GM21423 (cell line): ENCODE measurements at regions not wholly inside any gene's neighbourhood (a gene's known extent, or its start where the extent isn't known, plus 50 kb on each side); places are given as distances from the start of the nearest gene placed in this dataset.
A peak's percentile ranks its signal among the peaks of the same experiment; 100 is the strongest.
"Not testable (repeated sequence)": the region's sequence is repeated elsewhere in the genome, so short reads cannot be mapped to it uniquely, and the experiment has no call there.

ENCODE experiments used
- ATAC-seq: cut with Tn5 transposase; IDR thresholded peaks from one replicate; pipeline ENCODE4 v1.9.1; 2021; ENCODE audit warnings: mild to moderate bottlenecking, moderate library complexity; ENCODE audit not compliant: unreplicated experiment

DNA sequence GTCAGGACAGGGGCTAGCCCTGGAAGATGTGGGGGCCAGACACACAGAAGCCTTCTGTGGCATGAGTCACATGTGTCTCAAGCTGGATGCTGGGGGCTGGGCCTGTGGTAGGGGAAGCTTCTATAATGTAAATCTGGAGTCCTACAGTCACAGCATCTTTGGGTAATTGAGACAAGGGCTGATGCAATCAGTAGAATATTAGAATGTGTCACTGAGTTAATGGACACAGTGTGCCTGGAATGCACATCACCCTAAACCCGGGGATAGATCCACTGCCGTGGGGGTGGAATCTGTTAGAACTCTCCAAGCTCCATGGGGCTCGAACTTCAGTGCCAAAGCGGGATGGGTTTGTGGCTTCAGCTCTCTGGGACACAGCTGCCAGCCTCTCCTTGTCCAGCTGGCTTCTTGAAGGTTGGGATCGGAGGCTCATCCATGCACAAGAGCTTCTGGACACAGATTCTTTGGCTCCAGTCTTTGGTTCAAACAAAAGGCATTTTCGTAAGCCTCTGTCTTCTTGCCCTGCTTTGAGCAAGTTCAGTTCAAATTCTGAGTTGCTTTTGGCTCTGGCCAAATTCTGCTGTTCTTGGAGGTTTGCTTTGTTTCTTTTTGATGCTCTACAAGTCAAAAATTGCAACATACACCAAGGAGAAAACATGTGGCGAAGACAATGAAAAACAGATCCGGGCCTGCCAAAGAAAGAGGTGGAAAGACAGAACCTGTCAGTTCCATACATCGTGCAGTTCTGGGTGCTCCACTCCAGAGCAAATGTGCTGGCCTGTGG is 194.8 kb upstream of the ZNF32 start:
- ATAC-seq, result no peak

DNA sequence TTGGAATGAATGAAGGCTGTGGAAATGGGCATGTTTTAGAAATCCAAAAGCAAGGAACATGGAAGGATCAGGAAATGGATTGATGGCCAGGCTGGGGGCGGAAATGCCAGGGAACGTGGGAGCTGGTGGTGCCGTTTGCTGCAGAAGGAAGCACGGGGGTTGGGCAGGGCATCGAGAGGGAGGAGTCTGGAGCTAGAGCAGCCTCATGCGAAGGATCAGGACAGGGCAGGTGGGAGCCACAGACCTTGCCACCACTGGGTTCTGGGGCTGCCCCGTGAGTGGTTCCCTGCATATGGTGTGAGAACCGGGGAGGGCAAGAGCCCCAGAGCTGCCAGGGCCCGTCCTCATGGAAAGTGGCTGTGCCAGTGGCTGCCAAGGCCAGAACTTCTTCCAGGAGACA is 193.8 kb upstream of the ZNF32 start:
- ATAC-seq, result no peak

DNA sequence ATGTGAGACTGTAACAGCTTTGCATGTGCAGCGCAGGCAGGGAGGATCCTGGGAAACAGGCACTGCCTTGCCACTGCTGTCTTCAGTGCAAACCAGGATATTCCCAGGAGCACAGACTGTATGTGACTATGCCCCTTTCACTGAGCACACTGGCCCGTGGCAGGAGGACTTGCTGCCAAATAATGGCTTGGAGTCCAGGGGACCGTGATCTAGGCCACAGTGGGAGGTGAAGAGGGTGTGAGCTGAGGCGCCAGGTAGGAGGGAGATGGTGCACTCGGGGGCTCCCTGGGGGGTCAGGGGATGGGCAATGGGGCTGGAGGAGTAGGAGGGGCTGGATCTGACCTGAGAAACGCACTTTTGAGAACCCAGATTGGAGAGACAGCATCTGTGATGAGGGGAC is 193.4 kb upstream of the ZNF32 start:
- ATAC-seq, result no peak

DNA sequence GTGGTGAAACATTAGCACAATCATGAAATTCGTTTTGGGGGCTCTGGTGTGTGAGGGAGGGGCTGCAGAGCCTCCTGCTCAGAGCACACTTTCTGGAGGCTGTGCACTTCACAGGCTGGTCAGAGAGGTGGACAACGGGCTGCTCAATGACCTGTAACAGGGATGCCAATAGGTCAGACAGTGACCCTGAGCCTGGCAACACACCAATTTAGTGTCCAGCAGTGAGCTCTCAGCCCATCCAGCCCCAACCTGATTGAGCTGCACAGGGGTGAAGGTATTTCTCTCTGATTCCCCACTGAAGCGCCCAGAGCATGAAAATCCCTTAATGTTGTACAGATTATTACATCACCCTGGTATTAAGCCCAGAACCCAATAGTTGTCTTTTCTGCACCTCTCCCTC is 191.3 kb upstream of the ZNF32 start:
- ATAC-seq, result no peak

DNA sequence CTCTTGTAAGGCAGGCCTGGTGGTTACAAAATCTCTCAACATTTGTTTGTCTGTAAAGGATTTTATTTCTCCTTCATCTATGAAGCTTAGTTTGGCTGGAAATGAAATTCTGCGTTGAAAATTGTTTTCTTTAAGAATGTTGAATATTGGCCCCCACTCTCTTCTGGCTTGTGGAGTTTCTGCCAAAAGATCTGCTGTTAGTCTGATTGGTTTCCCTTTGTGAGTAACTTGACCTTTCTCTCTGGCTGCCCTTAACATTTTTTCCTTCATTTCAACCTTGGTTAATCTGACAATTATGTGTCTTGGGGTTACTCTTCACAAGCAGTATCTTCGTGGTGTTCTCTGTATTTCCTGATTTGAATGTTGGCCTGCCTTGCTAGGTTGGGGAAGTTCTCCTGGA is 186.1 kb upstream of the ZNF32 start:
- ATAC-seq, result not testable (repeated sequence)

DNA sequence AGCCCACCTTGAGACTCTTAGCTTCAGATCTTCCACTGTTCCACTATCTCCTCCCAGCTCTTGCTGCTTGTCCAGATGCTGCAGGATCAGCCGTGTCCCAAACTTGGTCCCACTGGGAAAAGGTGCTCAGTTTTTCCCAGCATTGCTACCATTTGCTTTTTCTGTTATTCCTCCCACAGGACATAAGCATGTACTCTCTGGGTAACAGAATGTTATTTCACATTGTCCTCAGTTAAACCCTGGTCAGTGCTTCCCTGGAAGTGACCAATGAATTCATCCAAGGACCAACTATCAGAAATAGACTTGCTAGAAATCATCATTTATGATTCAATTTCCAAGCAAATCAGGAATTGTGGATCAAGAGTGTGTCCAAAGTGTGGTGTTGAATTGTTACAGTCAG is 179.2 kb upstream of the ZNF32 start:
- ATAC-seq, result no peak

DNA sequence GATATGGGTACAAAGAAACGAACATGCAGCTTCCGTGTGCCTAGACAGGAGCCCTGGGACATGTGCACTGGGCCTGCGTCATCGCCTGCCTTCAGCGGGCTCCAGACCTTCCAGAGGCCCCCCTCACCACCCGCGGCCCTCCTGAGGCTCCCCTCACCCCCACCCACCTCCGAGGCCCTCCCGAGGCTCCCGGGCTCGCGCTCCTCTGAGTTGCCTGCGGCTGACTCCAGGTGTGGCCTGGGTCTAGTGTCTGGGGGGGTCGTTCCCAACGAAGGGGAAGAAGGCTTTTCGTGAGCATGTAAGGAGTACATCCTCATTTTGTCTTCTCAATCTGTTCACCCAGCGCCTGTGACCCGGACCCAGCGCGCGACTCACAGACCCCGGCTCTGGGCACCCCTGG is 177.3 kb upstream of the ZNF32 start:
- no peak for ATAC-seq

DNA sequence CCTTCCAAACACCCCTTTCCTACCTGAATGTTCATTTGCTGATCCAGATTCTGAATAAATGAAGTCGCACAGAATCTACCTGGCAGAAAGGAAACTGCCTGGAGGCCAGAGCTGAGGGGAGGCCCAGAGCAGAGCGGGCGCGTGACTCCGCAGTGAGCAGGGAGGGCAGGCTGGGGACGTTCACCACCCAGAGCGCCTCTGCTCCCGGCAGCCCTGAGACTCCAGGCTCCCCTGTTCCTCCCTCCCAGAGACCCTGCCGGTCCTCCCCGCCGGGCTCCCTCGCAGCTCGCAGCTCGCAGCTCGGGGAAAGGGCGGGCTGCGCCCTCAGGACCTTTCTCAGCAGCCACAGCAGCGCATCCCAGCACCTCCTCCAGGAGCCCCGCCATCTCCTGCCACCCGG is 176.7 kb upstream of the ZNF32 start:
- ATAC-seq, result no peak

DNA sequence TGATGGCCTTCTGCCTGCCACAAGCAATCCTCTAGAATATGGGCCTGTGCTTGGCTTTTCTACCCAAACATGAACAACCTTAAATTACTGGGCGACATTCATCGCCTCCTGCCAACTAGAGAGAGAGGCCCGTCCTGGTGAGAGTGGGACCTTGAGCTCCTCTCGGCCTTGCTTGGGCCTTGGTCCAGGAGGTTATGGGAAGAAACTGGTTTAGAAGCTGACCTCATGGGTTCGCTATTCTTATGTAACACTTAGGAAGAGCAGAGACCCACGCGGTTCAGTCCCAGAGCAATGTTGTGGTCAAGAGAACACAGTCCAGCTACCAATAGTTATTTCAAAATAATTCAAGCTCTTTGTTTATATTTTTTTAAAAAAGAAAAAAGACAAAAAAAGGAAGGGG is 176.3 kb upstream of the ZNF32 start:
- ATAC-seq, result no peak

DNA sequence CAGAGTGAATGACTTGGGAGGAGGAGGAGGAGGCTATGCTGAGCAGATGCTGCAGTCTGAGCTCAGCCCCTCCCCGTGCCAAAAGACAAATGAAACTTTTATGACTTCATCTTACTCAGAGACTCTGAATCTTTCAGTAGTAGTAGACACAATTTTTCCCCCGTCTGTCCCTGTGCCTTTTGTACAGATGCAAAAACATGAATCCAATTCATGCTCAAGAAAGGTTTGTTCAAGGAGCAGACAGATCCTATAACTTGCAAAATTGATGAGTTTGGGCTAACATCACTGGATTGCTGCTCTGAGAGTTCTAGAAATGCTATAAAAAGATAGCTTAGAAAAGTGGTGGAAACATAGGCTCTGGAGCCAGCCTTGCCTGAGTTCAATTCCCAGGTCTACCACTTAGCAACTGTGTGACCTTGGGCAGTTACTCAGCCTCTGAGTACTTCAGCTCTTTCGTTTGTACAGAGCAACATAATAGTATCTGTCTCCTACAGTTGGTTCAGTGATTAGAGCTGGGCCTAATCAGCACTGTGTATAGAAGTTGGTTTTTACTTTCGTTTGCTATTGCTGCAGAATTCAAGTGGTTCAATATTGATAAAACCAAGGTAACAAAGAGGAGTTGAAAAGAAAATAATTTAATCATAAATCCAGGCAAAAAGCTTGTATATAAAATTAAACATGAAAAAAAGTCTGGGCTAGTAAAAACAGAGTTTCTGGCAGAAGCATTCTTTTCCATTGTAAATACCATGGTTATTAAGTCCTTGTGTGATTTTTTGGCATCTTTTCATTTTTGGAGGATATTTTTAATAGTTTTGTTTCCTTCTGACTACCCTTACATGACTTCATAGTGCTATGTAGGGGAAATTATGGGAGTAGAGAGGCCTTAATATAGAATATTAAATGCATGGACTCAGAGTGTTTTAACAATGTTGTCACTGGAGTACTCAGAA is 174.2 kb upstream of the ZNF32 start:
- ATAC-seq, result no peak

DNA sequence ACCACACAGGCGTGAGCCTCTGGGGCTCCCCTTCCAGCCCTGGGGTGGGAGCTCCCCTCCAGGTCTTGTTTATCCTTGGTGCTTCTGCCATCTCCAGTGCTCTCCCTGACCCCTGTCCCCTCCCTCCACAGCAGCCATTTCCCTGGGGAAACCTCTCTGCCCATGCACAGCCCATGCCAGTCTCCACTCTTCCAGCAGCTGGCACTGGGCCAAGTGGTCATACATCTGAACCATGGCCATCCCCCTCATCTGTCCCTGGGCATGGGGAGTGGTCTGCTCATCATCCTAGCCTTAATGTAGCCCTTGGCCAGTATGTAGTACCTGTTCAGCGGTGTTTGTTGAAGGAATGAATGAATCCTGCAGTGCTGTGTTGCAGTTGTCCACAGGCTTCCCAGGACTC is 172.4 kb upstream of the ZNF32 start:
- ATAC-seq, result no peak

DNA sequence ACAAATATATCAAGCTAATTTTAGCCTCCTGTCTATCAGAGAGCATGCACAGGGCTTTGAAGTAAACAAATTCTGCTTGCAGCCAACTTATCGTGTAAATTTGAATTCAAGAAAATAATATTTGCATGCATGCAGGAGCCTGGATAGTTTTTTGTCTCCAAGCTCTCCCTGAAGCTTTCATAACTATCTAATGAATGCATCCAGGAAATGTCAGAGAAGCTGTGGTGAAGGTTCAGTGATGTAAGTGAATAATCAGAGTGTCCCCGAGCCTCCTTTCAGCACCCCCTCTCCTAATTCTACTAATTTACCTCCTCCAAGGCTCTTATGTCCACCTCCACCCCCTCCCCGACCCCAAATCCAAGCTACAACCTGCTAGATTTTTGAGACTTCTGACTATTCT is 172.0 kb upstream of the ZNF32 start:
- ATAC-seq, result no peak

DNA sequence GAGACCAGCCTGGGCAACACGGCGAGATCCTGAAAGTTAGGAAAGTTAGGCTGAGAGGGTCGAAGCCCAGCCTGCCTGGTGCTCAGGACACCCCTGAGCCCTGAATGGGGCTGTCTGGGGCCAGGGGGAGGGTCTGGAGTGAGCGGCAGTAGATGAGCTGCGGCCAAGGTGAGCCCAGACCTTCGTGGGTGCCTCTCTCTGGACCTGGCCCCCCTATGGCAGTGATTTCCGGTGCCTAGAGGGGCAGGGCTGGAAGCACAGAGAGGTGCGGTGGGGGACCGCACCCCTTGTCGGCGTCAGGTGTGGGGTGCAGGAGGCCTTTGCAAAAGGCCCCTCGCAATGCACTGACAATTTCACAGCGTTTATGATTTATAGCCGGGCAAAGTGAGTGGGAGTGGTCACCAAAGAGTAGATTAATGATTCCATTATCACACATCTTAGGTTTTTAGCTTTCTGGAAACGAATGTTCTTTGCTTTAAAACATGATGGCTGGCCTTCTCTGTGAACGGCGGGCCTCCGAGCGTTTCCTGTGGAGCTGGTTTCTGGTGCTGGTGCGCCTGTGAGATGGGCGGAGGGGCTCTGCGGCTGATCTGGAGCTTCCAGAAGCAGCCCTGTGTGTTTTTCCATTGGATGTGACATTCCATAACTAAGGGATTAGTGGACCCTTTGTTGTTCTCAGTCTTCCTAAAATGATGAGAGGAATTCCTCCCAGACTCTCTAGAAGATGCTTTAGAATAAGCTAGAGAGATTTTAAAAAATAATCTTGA is 171.0 kb upstream of the ZNF32 start:
- no peak for ATAC-seq

DNA sequence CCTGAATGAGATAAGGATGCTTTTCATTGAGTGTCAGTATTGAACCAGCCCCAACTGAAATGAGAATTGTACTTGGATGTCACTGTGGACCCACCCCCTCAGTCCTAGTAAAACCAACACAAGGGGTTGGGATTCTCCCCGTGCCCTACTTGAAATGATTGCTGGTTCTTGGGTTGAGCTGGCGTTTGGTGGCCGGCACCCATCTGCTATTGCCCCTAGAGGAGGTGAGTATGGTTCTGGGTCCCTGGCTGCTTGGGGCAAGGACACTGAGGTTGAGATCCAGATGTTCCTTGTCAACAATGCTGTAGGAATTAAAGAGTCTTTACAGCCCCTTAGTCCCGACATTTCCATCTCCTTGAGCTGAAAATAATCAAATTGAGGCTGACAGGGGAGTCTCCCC is 170.0 kb upstream of the ZNF32 start:
- ATAC-seq, result no peak

DNA sequence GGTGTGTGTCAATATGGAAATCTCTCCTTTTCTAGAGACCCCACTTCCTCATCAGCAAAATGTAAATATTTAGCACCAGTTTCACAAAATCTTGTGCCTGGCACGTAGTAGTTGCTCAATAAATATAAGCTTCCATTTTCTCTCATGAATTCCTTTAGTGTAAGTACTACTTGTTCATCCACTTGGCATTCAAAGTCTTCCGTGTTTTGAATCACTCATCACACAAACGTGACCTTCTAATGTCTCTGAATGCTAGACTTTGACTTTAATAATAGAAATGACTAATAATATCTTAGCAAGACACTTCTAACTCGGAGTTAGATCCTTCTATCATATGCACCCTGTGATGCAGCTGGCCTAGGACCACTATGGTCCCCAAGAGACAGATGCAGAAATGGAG is 168.7 kb upstream of the ZNF32 start:
- ATAC-seq, result no peak

DNA sequence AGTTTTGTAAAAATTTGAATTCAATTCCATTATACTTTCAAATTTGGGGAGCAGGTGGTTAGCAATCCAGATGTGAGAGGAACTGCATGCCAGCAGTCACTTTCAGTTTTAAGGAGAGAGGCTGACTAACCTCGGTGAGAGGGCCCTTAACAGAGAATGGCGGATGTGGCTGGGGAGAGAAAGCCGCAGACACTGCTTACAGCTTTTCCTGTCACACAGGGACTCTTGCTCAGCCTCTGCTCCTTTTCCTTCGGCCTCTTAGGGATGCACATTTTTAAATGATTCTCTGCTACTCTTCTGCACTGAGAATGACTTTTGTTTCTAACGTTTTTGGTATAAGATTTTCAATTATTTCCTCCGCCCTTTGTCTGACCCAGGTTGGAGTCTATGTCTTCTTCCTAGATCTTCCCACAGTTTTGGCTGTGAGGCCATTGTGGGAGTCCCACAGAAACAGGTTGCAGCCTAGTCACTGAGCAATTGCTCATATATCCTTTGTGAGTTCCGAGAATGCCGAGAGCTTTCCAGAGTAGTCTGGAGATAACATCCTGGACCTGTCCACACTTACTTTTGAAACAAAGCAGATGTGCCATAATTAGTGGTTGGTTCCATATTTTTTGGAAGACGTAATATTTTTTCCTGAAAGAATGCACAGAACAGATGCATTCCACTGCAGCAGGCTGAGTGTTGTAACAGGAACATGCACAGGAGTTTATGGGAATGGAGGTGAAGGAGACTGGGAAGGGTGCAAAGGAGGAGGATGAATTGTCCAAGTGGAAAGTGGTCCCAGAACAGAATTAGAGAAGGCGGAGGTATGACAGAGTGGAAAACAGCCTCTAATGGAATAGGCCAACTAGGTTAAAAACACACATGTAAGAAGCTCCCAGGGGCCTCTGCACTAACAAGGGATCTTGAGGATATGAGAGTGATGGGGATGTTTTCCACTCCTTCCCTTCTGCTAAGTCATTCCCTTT is 168.0 kb upstream of the ZNF32 start:
- peak; percentile 99 for ATAC-seq

DNA sequence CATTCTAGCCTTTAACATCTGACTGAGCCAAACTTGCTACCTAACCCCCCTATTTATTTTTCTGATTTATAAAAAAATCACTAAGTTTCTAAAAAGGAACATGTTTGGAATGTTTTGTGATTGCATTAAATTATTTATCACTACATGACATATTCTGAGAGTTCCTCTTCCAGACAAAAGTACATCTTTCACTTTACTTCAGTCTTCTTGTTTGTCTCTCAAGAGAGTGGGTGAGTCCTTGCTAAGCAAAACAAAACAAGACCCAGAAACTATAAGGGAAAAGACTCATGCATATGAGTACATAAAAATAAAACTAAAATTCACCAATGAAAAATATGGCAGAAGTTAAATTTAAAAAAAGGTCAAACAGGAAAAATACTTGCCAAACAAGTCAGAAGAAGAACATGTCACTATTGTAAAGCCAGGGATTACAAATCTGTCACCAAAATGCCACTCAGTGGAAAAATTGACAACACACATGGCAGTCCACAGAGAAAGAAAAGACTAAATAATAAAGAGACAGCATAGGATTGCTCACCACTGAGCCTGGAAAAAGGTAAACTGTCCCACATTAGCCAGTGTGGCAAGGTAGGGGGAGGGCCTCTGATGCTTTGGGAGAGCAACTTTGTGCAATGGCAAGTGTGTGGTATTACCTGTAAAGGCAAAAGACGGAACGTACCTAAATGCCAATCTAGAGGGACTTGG is 166.7 kb upstream of the ZNF32 start:
- no peak for ATAC-seq

DNA sequence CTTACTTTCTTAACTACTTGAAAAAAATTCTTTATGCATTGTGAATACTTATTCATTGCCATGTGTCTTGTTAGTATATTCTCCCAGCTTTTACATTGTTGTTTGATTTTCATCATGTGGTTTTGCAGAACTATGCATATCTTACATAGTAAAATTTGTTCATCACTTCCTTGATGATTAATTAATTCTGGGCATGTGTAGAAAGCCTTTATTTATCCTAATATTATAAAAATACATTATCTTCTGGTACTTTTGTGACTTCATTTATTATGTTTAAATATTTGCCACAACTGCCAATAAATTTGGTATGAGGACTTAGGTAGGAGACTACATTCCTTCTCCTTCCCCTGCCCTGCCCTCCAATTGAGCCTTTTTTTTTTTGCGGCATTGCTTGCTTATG is 166.0 kb upstream of the ZNF32 start:
- no peak for ATAC-seq

DNA sequence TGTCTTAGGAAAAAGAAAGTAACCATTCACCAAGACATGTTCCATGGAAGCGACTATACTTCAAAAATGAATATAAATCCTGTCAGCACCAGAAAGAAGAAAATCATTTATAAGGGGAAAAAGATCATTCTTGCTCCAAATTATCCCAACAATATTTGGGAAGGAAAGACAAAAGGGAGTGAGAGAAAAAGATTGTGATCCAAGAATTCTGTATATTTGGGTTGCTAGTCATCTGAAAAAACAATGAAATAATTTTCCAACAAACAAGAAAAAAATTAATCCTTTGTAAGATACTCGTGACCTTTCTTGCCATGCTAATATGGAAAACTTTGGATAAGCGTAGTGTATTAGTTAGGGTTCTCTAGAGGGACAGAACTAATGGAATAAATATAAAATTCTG is 163.2 kb upstream of the ZNF32 start:
- no peak for ATAC-seq
